ENCODE measurements at regions not wholly inside any gene's neighbourhood (a gene's known extent, or its start where the extent isn't known, plus 50 kb on each side); places are given as distances from the start of the nearest gene placed in this dataset.

DNA sequence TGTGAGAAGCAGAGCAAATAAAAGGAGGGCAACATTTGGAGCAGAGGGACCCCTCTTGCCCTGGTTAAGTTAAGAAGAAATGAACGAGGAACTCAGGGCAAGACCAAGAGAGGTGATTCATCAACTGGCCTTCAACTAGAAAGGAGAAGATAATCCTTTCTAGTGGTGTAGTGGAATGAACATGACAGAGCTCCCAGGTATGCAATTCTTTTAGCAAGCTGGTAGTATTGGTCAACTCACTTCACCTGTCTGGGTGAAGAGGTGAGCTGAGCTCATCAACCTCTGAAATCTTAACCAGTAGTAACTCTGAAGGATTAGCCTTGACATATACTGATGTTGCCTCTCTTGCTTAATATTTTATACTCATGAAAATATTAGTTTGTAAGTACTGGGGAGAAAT lies 1024.7 kb upstream of the GOT2 start:
- TF ChIP-seq POLR2A (IDR thresholded peaks at IDR 0.05; ENCODE audit: low read depth, low read length) = no peak
- TF ChIP-seq TAF1 (IDR thresholded peaks at IDR 0.05; ENCODE audit: borderline replicate concordance, low read depth, low read length) = no peak
- TF ChIP-seq POLR2AphosphoS5 (IDR thresholded peaks at IDR 0.05; ENCODE audit: low read depth, low read length) = no peak

All from GM12892 (cell line).